AG04449 (cell line): ENCODE measurements at regions not wholly inside any gene's neighbourhood (a gene's known extent, or its start where the extent isn't known, plus 50 kb on each side); places are given as distances from the start of the nearest gene placed in this dataset.

Experiments
- CTCF ChIA-PET: fragments of 350-600 bp; formaldehyde crosslinking; extraction: SDS; loops from one replicate; lab custom pipeline; 2021; ENCODE audit warnings: antibody characterized with exemption; lab: Yijun Ruan, JAX
- POLR2A ChIA-PET: fragments of 400-600, 350-600 bp; formaldehyde crosslinking; extraction: SDS; loops from one replicate; lab custom pipeline; 2020; ENCODE audit warnings: antibody characterized with exemption, inconsistent platforms; lab: Yijun Ruan, JAX
- DNase-seq: peaks from one replicate; pipeline ENCODE4 v3.0.0-alpha.2; 2010; ENCODE audit warnings: low read depth, low spot score
- H3K4me3 ChIP-seq: 2 replicates; pipeline ENCODE4 v1.5.1; 2011; ENCODE audit warnings: low read depth, mild to moderate bottlenecking, control low read depth, low read length
- CTCF ChIP-seq: IDR thresholded peaks from one replicate; pipeline ENCODE4 v1.5.1; 2011; ENCODE audit warnings: mild to moderate bottlenecking, moderate library complexity, low read length, control low read depth, inconsistent platforms; ENCODE audit not compliant: insufficient read depth; ENCODE audit errors: missing control alignments

GRCh38 chr2:41618754-41619153 is 429.1 kb upstream of the PKDCC start:
- POLR2A ChIA-PET, result no interaction called here
- CTCF ChIA-PET, result no interaction called here

GRCh38 chr2:41621095-41621494 is 426.7 kb upstream of the PKDCC start:
- POLR2A ChIA-PET, result no interaction called here
- CTCF ChIA-PET, result no interaction called here
- H3K4me3 ChIP-seq, result no peak overlapping the region
- no peak for TF ChIP-seq CTCF
- DNase-seq, result no peak

More at GRCh38 chr2:41618754-41619153, 429.1 kb upstream of the PKDCC start:
- no peak for DNase-seq
- no peak overlapping the region for H3K4me3 ChIP-seq
- TF ChIP-seq CTCF, result no peak

- H3K4me3 ChIP-seq, result no peak overlapping the region
- CTCF ChIA-PET, result no interaction called here
- no peak for TF ChIP-seq CTCF
- POLR2A ChIA-PET, result no interaction called here
- no peak for DNase-seq
These were observed 426.3 kb upstream of the PKDCC start for GRCh38 chr2:41621563-41621962.

GRCh38 chr2:41622301-41622700 is 425.5 kb upstream of the PKDCC start:
- TF ChIP-seq CTCF, result no peak
- H3K4me3 ChIP-seq, result no peak overlapping the region
- ChIA-PET POLR2A (no interaction called here), CTCF (no interaction called here)
- DNase-seq, result no peak

GRCh38 chr2:41626936-41627335 is 420.9 kb upstream of the PKDCC start:
- POLR2A ChIA-PET, result no interaction called here
- CTCF ChIA-PET, result no interaction called here
- H3K4me3 ChIP-seq, result no peak overlapping the region
- no peak for TF ChIP-seq CTCF
- no peak for DNase-seq

GRCh38 chr2:41634686-41635085 is 413.1 kb upstream of the PKDCC start:
- ChIA-PET CTCF (no interaction called here), POLR2A (no interaction called here)
- no peak overlapping the region for H3K4me3 ChIP-seq
- no peak for TF ChIP-seq CTCF
- no peak for DNase-seq

GRCh38 chr2:41644936-41645335 is 402.9 kb upstream of the PKDCC start:
- ChIA-PET CTCF (no interaction called here), POLR2A (no interaction called here)
- H3K4me3 ChIP-seq, result no peak overlapping the region
- no peak for TF ChIP-seq CTCF
- DNase-seq, result no peak
